Osteoblast (primary cell): ENCODE measurements at regions not wholly inside any gene's neighbourhood (a gene's known extent, or its start where the extent isn't known, plus 50 kb on each side); places are given as distances from the start of the nearest gene placed in this dataset.
A peak's percentile ranks its signal among the peaks of the same experiment; 100 is the strongest.

Experiments
- DNase-seq: peaks from one replicate; pipeline ENCODE4 v3.0.0; 2011; ENCODE audit warnings: low spot score, mixed read lengths; ENCODE audit not compliant: insufficient read length; ENCODE audit errors: missing footprints
- H2AFZ ChIP-seq: 2 replicates; pipeline ENCODE4 v1.6.0; 2011; ENCODE audit warnings: mild to moderate bottlenecking, low read length
- H3K27ac ChIP-seq: 2 replicates; pipeline ENCODE4 v1.5.1; 2011; ENCODE audit warnings: mild to moderate bottlenecking, low read depth, low read length, moderate library complexity
- H3K27me3 ChIP-seq: 2 replicates; pipeline ENCODE4 v1.6.0; 2012; ENCODE audit warnings: mild to moderate bottlenecking, control low read depth, inconsistent platforms, low read length, moderate library complexity; ENCODE audit not compliant: insufficient read depth
- H3K36me3 ChIP-seq: 2 replicates; pipeline ENCODE4 v1.5.1; 2011; ENCODE audit warnings: mild to moderate bottlenecking, low read length, control low read depth, moderate library complexity; ENCODE audit not compliant: insufficient read depth
- H3K4me1 ChIP-seq: 2 replicates; pipeline ENCODE4 v1.5.1; 2011; ENCODE audit warnings: mild to moderate bottlenecking, low read length, control low read depth, moderate library complexity; ENCODE audit not compliant: insufficient read depth
- H3K4me2 ChIP-seq: 2 replicates; pipeline ENCODE4 v1.6.0; 2011; ENCODE audit warnings: mild to moderate bottlenecking, low read length; ENCODE audit not compliant: insufficient read depth
- H3K4me3 ChIP-seq: fragments of 200-600 bp; sonication (generic); 3 replicates; pipeline ENCODE4 v1.5.1; 2012; ENCODE audit warnings: mild to moderate bottlenecking, low read length, inconsistent platforms; ENCODE audit not compliant: insufficient read depth
- H3K79me2 ChIP-seq: 2 replicates; pipeline ENCODE4 v1.6.0; 2012; ENCODE audit warnings: mild to moderate bottlenecking, low read length, control low read depth, inconsistent platforms; ENCODE audit not compliant: insufficient read depth
- H3K9me3 ChIP-seq: 2 replicates; pipeline ENCODE4 v1.5.1; 2011; ENCODE audit warnings: low read depth, low read length, control low read depth
- H4K20me1 ChIP-seq: 2 replicates; pipeline ENCODE4 v1.6.0; 2012; ENCODE audit warnings: mild to moderate bottlenecking, low read length, control low read depth; ENCODE audit not compliant: insufficient read depth
- CTCF ChIP-seq: IDR thresholded peaks from 2 replicates; pipeline ENCODE4 v1.5.1; 2011; ENCODE audit warnings: mild to moderate bottlenecking, low read depth, low read length, moderate library complexity; ENCODE audit errors: extremely low read depth

DNA sequence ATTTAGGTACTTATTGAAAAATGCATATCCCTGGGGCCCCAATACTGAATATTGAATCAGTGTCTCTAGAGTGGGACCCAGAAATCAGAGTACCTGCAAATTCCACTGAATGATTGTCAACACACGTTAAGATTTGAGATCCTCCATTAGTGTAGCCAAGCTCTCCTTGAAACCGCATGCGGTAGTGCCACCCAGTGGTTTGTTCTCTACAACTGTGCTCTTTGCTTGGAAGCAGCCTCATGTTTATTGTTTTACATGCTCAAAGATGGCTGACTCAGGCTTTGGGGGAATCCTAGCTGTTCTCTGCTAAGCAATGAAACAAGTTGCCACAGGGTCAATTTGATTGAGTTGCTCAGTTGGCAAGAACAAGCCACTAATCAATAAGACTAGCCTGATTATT lies 340.2 kb upstream of the CELF2 start:
- H4K20me1 ChIP-seq: no peaks in the 10 kb centered on the region
- no peaks in the 10 kb centered on the region for H3K27me3 ChIP-seq
- no peaks in the 10 kb centered on the region for H3K9me3 ChIP-seq
- no peak overlapping the region for H3K27ac ChIP-seq
- no peak overlapping the region for H3K4me2 ChIP-seq
- DNase-seq: no peak
- no peaks in the 10 kb centered on the region for H3K36me3 ChIP-seq
- TF ChIP-seq CTCF: peak; percentile 50
- H3K4me1 ChIP-seq: no peaks in the 10 kb centered on the region
- no peaks in the 10 kb centered on the region for H3K79me2 ChIP-seq
- no peak overlapping the region for H3K4me3 ChIP-seq
- H2AFZ ChIP-seq: peak overlapping the region; percentile 42

DNA sequence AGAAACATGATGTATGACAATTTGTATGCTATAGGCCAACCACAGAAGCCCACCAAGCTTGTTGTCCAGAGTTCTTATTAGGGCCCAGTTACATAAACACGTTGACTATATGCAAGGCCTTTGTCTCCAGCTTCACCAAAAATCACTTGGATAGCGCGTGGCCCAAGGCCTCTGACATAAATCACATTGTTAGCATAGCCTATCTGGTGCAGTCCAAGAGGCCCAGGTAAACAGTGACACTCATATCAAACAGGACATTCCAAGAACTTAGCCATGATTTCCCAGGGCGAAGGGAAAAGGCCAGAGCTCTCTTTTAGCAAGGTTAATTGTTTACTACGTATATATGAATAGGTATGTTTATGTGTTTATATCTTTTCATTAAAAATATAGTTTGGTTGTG lies 337.2 kb upstream of the CELF2 start:
- Histone ChIP-seq H3K27me3 (no peaks in the 10 kb centered on the region), H3K9me3 (no peaks in the 10 kb centered on the region), H3K79me2 (no peaks in the 10 kb centered on the region), H4K20me1 (no peaks in the 10 kb centered on the region), H2AFZ (no peak overlapping the region), H3K4me1 (no peaks in the 10 kb centered on the region), H3K27ac (no peak overlapping the region), H3K36me3 (no peaks in the 10 kb centered on the region), H3K4me3 (no peak overlapping the region), H3K4me2 (no peak overlapping the region)
- TF ChIP-seq CTCF: no peak
- DNase-seq: no peak

DNA sequence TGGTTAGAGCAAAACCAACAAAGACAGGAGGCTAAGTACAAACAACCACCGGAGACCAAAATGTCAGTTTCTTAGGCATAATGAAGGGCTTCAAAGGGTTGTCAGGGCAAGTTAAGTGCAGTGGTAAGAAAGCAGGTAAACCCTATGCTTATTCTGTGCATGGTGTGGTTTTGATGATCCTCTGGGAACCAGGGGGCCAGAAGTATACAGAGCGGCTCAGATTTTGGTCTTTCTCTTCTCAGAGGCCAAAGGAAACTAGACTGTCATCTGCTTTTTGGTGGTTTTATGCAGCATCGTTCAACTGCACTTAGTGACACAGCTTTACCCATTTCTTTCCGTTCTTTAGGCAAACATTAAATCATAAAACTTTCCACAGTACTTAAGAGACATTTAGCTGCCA lies 332.7 kb upstream of the CELF2 start:
- H3K9me3 ChIP-seq: no peaks in the 10 kb centered on the region
- H3K36me3 ChIP-seq: no peaks in the 10 kb centered on the region
- no peaks in the 10 kb centered on the region for H3K4me1 ChIP-seq
- H2AFZ ChIP-seq: no peak overlapping the region
- H3K4me3 ChIP-seq: no peak overlapping the region
- no peaks in the 10 kb centered on the region for H3K27me3 ChIP-seq
- TF ChIP-seq CTCF: no peak
- no peaks in the 10 kb centered on the region for H4K20me1 ChIP-seq
- no peaks in the 10 kb centered on the region for H3K79me2 ChIP-seq
- H3K27ac ChIP-seq: no peak overlapping the region
- peak; percentile 30 for DNase-seq
- H3K4me2 ChIP-seq: no peak overlapping the region

DNA sequence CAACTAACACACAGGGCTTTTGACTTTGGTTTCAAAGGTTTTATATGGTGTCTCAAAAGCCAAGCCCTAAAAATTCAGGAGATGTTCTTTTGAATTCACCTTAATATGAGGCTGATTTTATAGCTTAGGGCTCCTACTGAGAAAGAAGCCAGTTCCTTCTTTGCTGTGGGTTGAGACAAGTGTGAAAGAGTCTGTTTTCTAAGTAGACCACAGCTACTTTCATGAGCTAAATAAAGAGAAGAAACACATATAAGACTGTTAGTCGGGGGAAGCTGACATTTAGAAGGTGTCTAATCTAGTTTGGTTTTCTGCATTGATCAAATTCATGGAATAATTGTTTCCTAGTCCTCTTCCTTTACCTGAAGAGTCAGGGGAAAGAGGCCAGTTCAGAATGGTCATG lies 332.1 kb upstream of the CELF2 start:
- H3K27me3 ChIP-seq: no peaks in the 10 kb centered on the region
- no peak overlapping the region for H3K4me3 ChIP-seq
- H3K27ac ChIP-seq: no peak overlapping the region
- no peaks in the 10 kb centered on the region for H3K4me1 ChIP-seq
- H4K20me1 ChIP-seq: no peaks in the 10 kb centered on the region
- H3K4me2 ChIP-seq: no peak overlapping the region
- no peak for TF ChIP-seq CTCF
- no peaks in the 10 kb centered on the region for H3K36me3 ChIP-seq
- no peaks in the 10 kb centered on the region for H3K9me3 ChIP-seq
- H2AFZ ChIP-seq: no peak overlapping the region
- H3K79me2 ChIP-seq: no peaks in the 10 kb centered on the region
- DNase-seq: no peak
